ENCODE measurements at regions not wholly inside any gene's neighbourhood (a gene's known extent, or its start where the extent isn't known, plus 50 kb on each side); places are given as distances from the start of the nearest gene placed in this dataset.

DNA sequence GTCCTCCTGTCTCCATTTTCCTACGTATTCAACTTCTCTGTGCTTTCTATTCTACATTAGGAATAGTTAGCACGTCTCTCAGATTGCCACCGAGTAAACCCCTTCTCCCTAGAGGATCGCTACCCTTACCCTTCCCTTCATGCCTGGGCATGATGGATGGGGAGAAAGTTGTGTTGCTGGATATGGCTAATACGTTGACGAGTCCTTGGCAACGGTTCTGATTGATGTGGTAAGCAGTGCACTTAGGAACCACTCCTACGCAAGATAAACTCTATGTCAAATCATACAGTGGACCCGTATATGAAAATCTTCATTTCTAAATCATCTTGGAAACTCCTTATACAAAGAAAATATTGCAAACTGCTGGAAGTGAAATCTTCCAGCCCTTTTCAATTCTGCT is 224.5 kb downstream of the EFNB2 start:
- TF ChIP-seq, protein P1, sequence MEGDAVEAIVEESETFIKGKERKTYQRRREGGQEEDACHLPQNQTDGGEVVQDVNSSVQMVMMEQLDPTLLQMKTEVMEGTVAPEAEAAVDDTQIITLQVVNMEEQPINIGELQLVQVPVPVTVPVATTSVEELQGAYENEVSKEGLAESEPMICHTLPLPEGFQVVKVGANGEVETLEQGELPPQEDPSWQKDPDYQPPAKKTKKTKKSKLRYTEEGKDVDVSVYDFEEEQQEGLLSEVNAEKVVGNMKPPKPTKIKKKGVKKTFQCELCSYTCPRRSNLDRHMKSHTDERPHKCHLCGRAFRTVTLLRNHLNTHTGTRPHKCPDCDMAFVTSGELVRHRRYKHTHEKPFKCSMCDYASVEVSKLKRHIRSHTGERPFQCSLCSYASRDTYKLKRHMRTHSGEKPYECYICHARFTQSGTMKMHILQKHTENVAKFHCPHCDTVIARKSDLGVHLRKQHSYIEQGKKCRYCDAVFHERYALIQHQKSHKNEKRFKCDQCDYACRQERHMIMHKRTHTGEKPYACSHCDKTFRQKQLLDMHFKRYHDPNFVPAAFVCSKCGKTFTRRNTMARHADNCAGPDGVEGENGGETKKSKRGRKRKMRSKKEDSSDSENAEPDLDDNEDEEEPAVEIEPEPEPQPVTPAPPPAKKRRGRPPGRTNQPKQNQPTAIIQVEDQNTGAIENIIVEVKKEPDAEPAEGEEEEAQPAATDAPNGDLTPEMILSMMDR (conservative IDR thresholded peaks at IDR 0.05; ENCODE audit: low read depth, low read length) = no peak
- TF ChIP-seq EZH2 (IDR thresholded peaks at IDR 0.05; ENCODE audit: low read length, unreplicated experiment) (no peak), EZH2phosphoT487 (IDR thresholded peaks at IDR 0.05; ENCODE audit: borderline replicate concordance, low read length) (no peak)
- ChIA-PET CTCF (no interaction called here), POLR2A (ENCODE audit: unreplicated experiment) (no interaction called here)
- Histone ChIP-seq H3K79me2 (ENCODE audit: low read length) (no peaks in the 10 kb centered on the region), H3K9me2 (replicated peaks; ENCODE audit: low read length) (no peaks in the 10 kb centered on the region), H3K4me3 (ENCODE audit: low read length) (no peak overlapping the region), H2AFZ (ENCODE audit: low read length) (no peak overlapping the region), H3K4me2 (ENCODE audit: low read length) (no peak overlapping the region), H3K9me3 (ENCODE audit: low read length) (no peaks in the 10 kb centered on the region), H3K36me3 (ENCODE audit: low read depth, low read length) (no peaks in the 10 kb centered on the region), H3F3A (ENCODE audit: low read length, unreplicated experiment) (no peaks in the 10 kb centered on the region), H4K20me1 (ENCODE audit: low read length) (no peaks in the 10 kb centered on the region), H3K27ac (ENCODE audit: low read length) (no peak overlapping the region), H3K27me3 (ENCODE audit: low read length) (no peaks in the 10 kb centered on the region), H3K9ac (ENCODE audit: low read length) (no peak overlapping the region), H3K4me1 (ENCODE audit: insufficient read depth, low read length) (no peaks in the 10 kb centered on the region)
- intact Hi-C loops (cut with micrococcal nuclease) = no loop called here
- no TSS peak for BruUV-seq (replicated peaks)
- no peak for DNase-seq
- no peak for ATAC-seq

DNA sequence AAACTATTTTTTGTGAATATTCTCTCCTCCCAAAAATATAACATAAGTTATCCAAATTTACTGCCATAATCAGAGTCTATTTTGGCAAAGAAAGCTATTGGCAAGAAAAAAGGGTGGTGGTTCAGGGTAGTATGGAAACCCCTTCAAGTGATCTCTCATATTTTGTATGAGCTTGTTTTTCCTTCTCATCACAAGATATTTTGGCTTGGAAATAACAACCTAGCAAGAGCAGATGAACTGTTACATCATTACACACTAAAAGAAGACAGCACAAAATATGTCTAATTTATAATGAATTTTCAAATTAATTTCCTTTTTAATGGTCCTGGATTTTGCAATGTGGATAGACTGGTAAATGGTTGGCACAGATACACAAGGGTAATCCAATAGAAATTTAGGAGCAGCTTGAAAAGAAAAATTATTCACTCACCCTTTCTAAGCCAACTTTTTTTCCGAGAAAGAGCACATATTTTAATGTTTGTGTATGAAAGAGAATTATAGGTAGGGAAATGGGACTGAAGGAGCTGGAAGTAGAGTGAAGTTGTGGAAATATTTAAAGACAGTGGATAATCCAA is 225.1 kb downstream of the EFNB2 start:
- Histone ChIP-seq H3K79me2 (ENCODE audit: low read length) (no peaks in the 10 kb centered on the region), H3K4me2 (ENCODE audit: low read length) (no peak overlapping the region), H2AFZ (ENCODE audit: low read length) (no peak overlapping the region), H3K36me3 (ENCODE audit: low read depth, low read length) (no peaks in the 10 kb centered on the region), H3K9ac (ENCODE audit: low read length) (no peak overlapping the region), H3K9me3 (ENCODE audit: low read length) (no peaks in the 10 kb centered on the region), H3K27me3 (ENCODE audit: low read length) (no peaks in the 10 kb centered on the region), H4K20me1 (ENCODE audit: low read length) (no peaks in the 10 kb centered on the region), H3K4me1 (ENCODE audit: insufficient read depth, low read length) (no peaks in the 10 kb centered on the region), H3K27ac (ENCODE audit: low read length) (no peak overlapping the region), H3K4me3 (ENCODE audit: low read length) (no peak overlapping the region), H3K9me2 (replicated peaks; ENCODE audit: low read length) (no peaks in the 10 kb centered on the region), H3F3A (ENCODE audit: low read length, unreplicated experiment) (no peaks in the 10 kb centered on the region)
- TF ChIP-seq EZH2phosphoT487 (IDR thresholded peaks at IDR 0.05; ENCODE audit: borderline replicate concordance, low read length) (no peak), EZH2 (IDR thresholded peaks at IDR 0.05; ENCODE audit: low read length, unreplicated experiment) (no peak)
- TF ChIP-seq, protein P1 (conservative IDR thresholded peaks at IDR 0.05; ENCODE audit: low read depth, low read length) = no peak
- ChIA-PET CTCF (no interaction called here), POLR2A (ENCODE audit: unreplicated experiment) (interaction anchor here (0.5 kb wide), 1 partner anchor 73 kb away, joined by 6 read pairs; no protein-coding TSS in a partner anchor)
- no TSS peak for BruUV-seq (replicated peaks)
- ATAC-seq = no peak
- no peak for DNase-seq
- intact Hi-C loops (cut with micrococcal nuclease) = no loop called here

DNA sequence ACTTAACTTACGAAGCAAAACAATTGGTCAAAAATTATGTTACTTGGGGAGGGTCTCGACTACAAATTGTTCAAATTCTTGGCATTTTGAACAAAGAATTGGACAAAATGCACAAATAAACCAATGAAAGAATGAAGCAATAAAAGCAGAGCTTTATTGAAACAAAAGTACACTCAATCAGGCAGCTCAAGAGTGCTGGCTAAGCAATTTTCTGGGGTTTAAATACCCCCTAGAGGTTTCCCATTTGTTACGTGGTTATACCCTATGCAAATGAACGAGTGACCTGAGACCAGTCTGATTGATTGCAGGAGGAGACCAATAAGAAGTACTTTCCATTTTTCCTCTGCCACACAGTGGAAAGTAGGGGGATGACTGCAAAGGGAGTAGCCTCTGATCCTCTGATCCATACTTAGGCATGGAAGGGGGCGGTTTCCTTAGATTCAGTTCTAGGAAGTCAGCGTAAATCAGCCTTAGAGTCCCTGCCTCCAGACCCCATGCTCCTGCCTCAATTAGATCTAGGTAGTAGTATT is 228.6 kb downstream of the EFNB2 start:
- intact Hi-C loops (cut with micrococcal nuclease) = no loop called here
- no peaks in the 10 kb centered on the region for H3F3A ChIP-seq (ENCODE audit: low read length, unreplicated experiment)
- TF ChIP-seq, protein P1 (conservative IDR thresholded peaks at IDR 0.05; ENCODE audit: low read depth, low read length) = no peak
- TF ChIP-seq EZH2phosphoT487 (IDR thresholded peaks at IDR 0.05; ENCODE audit: borderline replicate concordance, low read length) = no peak
- no peak for TF ChIP-seq EZH2 (IDR thresholded peaks at IDR 0.05; ENCODE audit: low read length, unreplicated experiment)
- ChIA-PET POLR2A (ENCODE audit: unreplicated experiment) (no interaction called here), CTCF (no interaction called here)
- no peaks in the 10 kb centered on the region for H3K27me3 ChIP-seq (ENCODE audit: low read length)
- no peaks in the 10 kb centered on the region for H4K20me1 ChIP-seq (ENCODE audit: low read length)
- BruUV-seq (replicated peaks) = no TSS peak
- H3K4me1 ChIP-seq (ENCODE audit: insufficient read depth, low read length) = peaks cover 4% of the 10 kb centered on the region; the same call in 1 of the 2 replicates
- ATAC-seq (no peak), DNase-seq (no peak)
- no peak overlapping the region for H3K4me3 ChIP-seq (ENCODE audit: low read length)
- no peak overlapping the region for H2AFZ ChIP-seq (ENCODE audit: low read length)
- no peak overlapping the region for H3K9ac ChIP-seq (ENCODE audit: low read length)
- no peaks in the 10 kb centered on the region for H3K9me3 ChIP-seq (ENCODE audit: low read length)
- H3K9me2 ChIP-seq (replicated peaks; ENCODE audit: low read length) = no peaks in the 10 kb centered on the region
- no peak overlapping the region for H3K27ac ChIP-seq (ENCODE audit: low read length)
- H3K4me2 ChIP-seq (ENCODE audit: low read length) = no peak overlapping the region
- no peaks in the 10 kb centered on the region for H3K79me2 ChIP-seq (ENCODE audit: low read length)
- no peaks in the 10 kb centered on the region for H3K36me3 ChIP-seq (ENCODE audit: low read depth, low read length)
